Right lobe of liver (tissue), 4 donors: ENCODE measurements at regions not wholly inside any gene's neighbourhood (a gene's known extent, or its start where the extent isn't known, plus 50 kb on each side); places are given as distances from the start of the nearest gene placed in this dataset.

Experiments
- POLR2A ChIP-seq: fragments of 450-650 bp; IDR thresholded peaks from one replicate; pipeline ENCODE4 v1.6.1; 2017; ENCODE audit warnings: antibody characterized with exemption, mild to moderate bottlenecking
- TF ChIP-seq, protein P1 (sequence below), 4 donors: fragments of 200-600 bp in 3 of 4; fragments of 450-650 bp in 1 of 4; IDR thresholded peaks; one replicate each; pipeline versions ENCODE4 v1.5.1 to v1.8.0; 2016 to 2022; ENCODE audit warnings: antibody characterized with exemption in 4 of 4, mild to moderate bottlenecking in 2 of 4
- donor health status: DM: no; HTN: no; CAD: no.
- donor health status: DM: no; HTN: no; CAD: no.
- donor health status: DM: no; HTN: yes; CAD: no.

DNA sequence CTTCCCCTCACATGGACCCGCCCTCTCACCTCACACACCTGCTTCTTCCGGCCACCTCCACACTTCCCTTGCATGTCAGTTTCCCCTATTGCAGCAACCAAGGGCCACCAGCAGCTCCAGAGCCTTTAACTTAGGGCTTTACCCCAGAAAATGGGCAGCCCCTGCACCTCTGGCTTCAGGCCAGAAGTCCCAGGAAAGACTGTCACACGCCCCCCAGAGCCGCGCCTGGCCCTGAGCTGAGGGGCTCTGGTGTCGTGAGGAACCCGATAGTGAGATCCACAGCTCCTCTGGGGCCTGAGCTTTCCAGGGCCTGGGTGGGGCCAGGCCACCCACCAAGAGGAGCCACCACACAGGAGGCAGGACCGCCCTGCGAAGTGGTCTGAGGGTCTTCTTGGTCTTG lies 182.4 kb downstream of the DLL1 start:
- no peak for TF ChIP-seq POLR2A
- TF ChIP-seq, protein P1, sequence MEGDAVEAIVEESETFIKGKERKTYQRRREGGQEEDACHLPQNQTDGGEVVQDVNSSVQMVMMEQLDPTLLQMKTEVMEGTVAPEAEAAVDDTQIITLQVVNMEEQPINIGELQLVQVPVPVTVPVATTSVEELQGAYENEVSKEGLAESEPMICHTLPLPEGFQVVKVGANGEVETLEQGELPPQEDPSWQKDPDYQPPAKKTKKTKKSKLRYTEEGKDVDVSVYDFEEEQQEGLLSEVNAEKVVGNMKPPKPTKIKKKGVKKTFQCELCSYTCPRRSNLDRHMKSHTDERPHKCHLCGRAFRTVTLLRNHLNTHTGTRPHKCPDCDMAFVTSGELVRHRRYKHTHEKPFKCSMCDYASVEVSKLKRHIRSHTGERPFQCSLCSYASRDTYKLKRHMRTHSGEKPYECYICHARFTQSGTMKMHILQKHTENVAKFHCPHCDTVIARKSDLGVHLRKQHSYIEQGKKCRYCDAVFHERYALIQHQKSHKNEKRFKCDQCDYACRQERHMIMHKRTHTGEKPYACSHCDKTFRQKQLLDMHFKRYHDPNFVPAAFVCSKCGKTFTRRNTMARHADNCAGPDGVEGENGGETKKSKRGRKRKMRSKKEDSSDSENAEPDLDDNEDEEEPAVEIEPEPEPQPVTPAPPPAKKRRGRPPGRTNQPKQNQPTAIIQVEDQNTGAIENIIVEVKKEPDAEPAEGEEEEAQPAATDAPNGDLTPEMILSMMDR (IDR thresholded peaks at IDR 0.05): no peak
